Myocyte (in vitro differentiated cells): ENCODE measurements at regions not wholly inside any gene's neighbourhood (a gene's known extent, or its start where the extent isn't known, plus 50 kb on each side); places are given as distances from the start of the nearest gene placed in this dataset.

Experiments
- DNase-seq: peaks from one replicate; pipeline ENCODE4 v3.0.0-alpha.2; 2012; ENCODE audit warnings: low read depth

GRCh38 chr10:8468477-8468876, 414.0 kb downstream of the GATA3 start:
- DNase-seq = no peak

GRCh38 chr10:8473205-8473604, 418.7 kb downstream of the GATA3 start:
- no peak for DNase-seq

- DNase-seq = no peak
These were observed 422.8 kb downstream of the GATA3 start for GRCh38 chr10:8477300-8477699.

GRCh38 chr10:8481718-8482504, 427.4 kb downstream of the GATA3 start:
- no peak for DNase-seq

GRCh38 chr10:8485032-8485431, 430.5 kb downstream of the GATA3 start:
- DNase-seq = no peak

GRCh38 chr10:8487346-8487745, 432.9 kb downstream of the GATA3 start:
- DNase-seq = no peak

- no peak for DNase-seq
These were observed 434.7 kb downstream of the GATA3 start for GRCh38 chr10:8489232-8489631.

- no peak for DNase-seq
These were observed 435.3 kb downstream of the GATA3 start for GRCh38 chr10:8489823-8490222.

GRCh38 chr10:8498290-8498689, 443.8 kb downstream of the GATA3 start:
- DNase-seq = no peak

- no peak for DNase-seq
These were observed 444.4 kb downstream of the GATA3 start for GRCh38 chr10:8498881-8499280.

- DNase-seq = no peak
These were observed 444.8 kb downstream of the GATA3 start for GRCh38 chr10:8499312-8499711.

GRCh38 chr10:8499752-8500390, 445.4 kb downstream of the GATA3 start:
- DNase-seq = no peak

- DNase-seq = no peak
These were observed 448.1 kb downstream of the GATA3 start for GRCh38 chr10:8502573-8502972.

GRCh38 chr10:8504499-8504898, 450.0 kb downstream of the GATA3 start:
- no peak for DNase-seq

GRCh38 chr10:8507156-8507555, 452.7 kb downstream of the GATA3 start:
- no peak for DNase-seq

GRCh38 chr10:8508882-8509281, 454.4 kb downstream of the GATA3 start:
- DNase-seq = no peak

GRCh38 chr10:8510471-8510870, 456.0 kb downstream of the GATA3 start:
- no peak for DNase-seq

- no peak for DNase-seq
These were observed 456.5 kb downstream of the GATA3 start for GRCh38 chr10:8511026-8511425.

- DNase-seq = no peak
These were observed 459.0 kb downstream of the GATA3 start for GRCh38 chr10:8513155-8514147.

GRCh38 chr10:8520382-8520781, 465.9 kb downstream of the GATA3 start:
- no peak for DNase-seq

- no peak for DNase-seq
These were observed 473.3 kb downstream of the GATA3 start for GRCh38 chr10:8527773-8528172.

GRCh38 chr10:8531116-8531515, 476.6 kb downstream of the GATA3 start:
- DNase-seq = no peak
